ENCODE measurements at regions not wholly inside any gene's neighbourhood (a gene's known extent, or its start where the extent isn't known, plus 50 kb on each side); places are given as distances from the start of the nearest gene placed in this dataset.

DNA sequence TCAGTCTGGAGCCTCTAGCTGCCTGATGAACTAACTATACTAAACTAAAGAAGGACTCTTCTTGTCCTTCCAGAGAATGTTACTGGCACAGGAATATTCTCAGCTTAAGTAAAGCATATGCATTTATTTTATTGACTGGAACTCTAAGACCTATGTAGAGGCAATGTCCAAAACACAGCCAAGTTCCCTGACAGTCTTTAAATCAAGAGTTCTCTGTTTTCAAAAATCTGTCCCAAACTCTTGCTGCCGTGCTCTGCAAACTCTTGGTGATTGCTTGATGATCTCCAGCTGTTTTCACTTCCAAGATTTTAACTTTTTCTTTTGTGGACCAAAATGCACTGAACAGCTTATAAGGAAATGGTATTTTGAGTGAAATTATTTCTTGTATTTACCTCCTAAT is 67.5 kb upstream of the DAAM1 start:
- no peaks in the 10 kb centered on the region for H3K36me3 Mint-ChIP-seq (ENCODE audit: insufficient read depth, unreplicated experiment)
- no peak overlapping the region for H3K4me3 ChIP-seq (ENCODE audit: low read depth, low read length)
- H3K9me3 Mint-ChIP-seq (ENCODE audit: unreplicated experiment): no peaks in the 10 kb centered on the region
- intact Hi-C loops (cut with micrococcal nuclease; ENCODE audit: unreplicated experiment): no loop called here
- no TSS peak for BruUV-seq (replicated peaks)
- no peak overlapping the region for H3K27ac Mint-ChIP-seq (ENCODE audit: unreplicated experiment)
- H3K27me3 ChIP-seq (replicated peaks; ENCODE audit: control insufficient read depth, insufficient read depth, low read length): no peaks in the 10 kb centered on the region
- H3K4me3 Mint-ChIP-seq (ENCODE audit: unreplicated experiment): no peak overlapping the region
- peaks cover 2% of the 10 kb centered on the region for H3K27me3 Mint-ChIP-seq (ENCODE audit: insufficient read depth, unreplicated experiment)
- H3K4me1 ChIP-seq: peaks cover 17% of the 10 kb centered on the region; the same call in 1 of the 2 replicates
- DNase-seq: no peak
- TF ChIP-seq, protein P1, sequence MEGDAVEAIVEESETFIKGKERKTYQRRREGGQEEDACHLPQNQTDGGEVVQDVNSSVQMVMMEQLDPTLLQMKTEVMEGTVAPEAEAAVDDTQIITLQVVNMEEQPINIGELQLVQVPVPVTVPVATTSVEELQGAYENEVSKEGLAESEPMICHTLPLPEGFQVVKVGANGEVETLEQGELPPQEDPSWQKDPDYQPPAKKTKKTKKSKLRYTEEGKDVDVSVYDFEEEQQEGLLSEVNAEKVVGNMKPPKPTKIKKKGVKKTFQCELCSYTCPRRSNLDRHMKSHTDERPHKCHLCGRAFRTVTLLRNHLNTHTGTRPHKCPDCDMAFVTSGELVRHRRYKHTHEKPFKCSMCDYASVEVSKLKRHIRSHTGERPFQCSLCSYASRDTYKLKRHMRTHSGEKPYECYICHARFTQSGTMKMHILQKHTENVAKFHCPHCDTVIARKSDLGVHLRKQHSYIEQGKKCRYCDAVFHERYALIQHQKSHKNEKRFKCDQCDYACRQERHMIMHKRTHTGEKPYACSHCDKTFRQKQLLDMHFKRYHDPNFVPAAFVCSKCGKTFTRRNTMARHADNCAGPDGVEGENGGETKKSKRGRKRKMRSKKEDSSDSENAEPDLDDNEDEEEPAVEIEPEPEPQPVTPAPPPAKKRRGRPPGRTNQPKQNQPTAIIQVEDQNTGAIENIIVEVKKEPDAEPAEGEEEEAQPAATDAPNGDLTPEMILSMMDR (IDR thresholded peaks at IDR 0.05; ENCODE audit: insufficient read depth in 1 of 2, low read depth in 1 of 2, low read length in 1 of 2, severe bottlenecking in 1 of 2, unreplicated experiment in 1 of 2): no peak
- no peaks in the 10 kb centered on the region for H3K9me3 ChIP-seq
- CTCF ChIA-PET: interaction anchor here (0.6 to 1.2 kb wide), 2 partner anchors 9 to 619 kb away, joined by 3 read pairs; no protein-coding TSS in a partner anchor
- POLR2A ChIA-PET: no interaction called here
- peaks cover 11% of the 10 kb centered on the region for H3K4me1 Mint-ChIP-seq (ENCODE audit: low read depth, unreplicated experiment)
- no peaks in the 10 kb centered on the region for H3K36me3 ChIP-seq (ENCODE audit: control insufficient read depth, insufficient read depth, low read length)

DNA sequence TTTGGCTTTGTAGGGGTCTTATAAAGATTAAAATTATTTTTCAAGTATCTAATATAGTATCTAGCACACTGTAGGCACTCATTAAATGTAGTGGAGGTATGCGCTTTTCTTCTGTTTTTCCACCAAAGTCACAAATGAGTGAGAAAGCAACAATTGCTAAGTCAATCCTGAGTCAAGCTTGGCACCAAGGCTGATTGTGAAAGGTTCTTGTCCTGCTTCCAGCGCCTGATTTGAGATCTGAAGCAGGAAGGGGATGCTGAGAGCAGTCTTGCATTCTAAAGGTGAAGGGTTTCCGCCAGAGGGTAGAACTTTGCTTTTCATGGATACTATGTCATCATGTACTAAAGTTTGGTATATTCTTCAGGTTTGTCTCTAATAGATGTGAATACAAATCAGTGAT is 64.9 kb upstream of the DAAM1 start:
- BruUV-seq (replicated peaks): no TSS peak
- intact Hi-C loops (cut with micrococcal nuclease; ENCODE audit: unreplicated experiment): no loop called here
- POLR2A ChIA-PET: no interaction called here
- H3K9me3 Mint-ChIP-seq (ENCODE audit: unreplicated experiment): no peaks in the 10 kb centered on the region
- H3K27me3 ChIP-seq (replicated peaks; ENCODE audit: control insufficient read depth, insufficient read depth, low read length): no peaks in the 10 kb centered on the region
- TF ChIP-seq, protein P1 (IDR thresholded peaks at IDR 0.05; ENCODE audit: insufficient read depth in 1 of 2, low read depth in 1 of 2, low read length in 1 of 2, severe bottlenecking in 1 of 2, unreplicated experiment in 1 of 2): no peak
- no peaks in the 10 kb centered on the region for H3K9me3 ChIP-seq
- no peaks in the 10 kb centered on the region for H3K36me3 ChIP-seq (ENCODE audit: control insufficient read depth, insufficient read depth, low read length)
- H3K4me3 Mint-ChIP-seq (ENCODE audit: unreplicated experiment): no peak overlapping the region
- H3K4me1 Mint-ChIP-seq (ENCODE audit: low read depth, unreplicated experiment): no peaks in the 10 kb centered on the region
- H3K27me3 Mint-ChIP-seq (ENCODE audit: insufficient read depth, unreplicated experiment): peaks cover 2% of the 10 kb centered on the region
- no peak overlapping the region for H3K27ac Mint-ChIP-seq (ENCODE audit: unreplicated experiment)
- no peaks in the 10 kb centered on the region for H3K4me1 ChIP-seq
- CTCF ChIA-PET: interaction anchor here (1.2 kb wide), 1 partner anchor 95 kb away, joined by 6 read pairs; no protein-coding TSS in a partner anchor
- no peak overlapping the region for H3K4me3 ChIP-seq (ENCODE audit: low read depth, low read length)
- no peaks in the 10 kb centered on the region for H3K36me3 Mint-ChIP-seq (ENCODE audit: insufficient read depth, unreplicated experiment)
- DNase-seq: no peak

DNA sequence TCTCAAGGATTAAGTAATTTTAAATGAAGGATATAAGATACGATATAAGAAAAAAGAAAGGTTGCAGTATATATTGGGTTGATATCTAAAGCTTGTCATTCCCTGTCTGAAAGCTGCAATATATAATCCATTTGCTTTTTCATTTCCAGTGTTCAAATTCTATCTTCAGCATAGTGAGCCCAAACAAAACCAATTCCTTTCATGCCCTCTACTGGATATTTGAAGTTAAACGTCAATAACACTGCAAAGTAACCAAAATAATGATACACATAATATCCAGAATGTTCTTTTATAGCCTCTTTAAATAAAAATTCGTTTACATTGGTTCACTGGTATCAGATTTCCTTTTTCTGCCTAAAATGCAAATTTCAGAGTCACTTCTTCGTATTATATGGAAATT is 64.5 kb upstream of the DAAM1 start:
- DNase-seq: no peak
- H3K4me1 Mint-ChIP-seq (ENCODE audit: low read depth, unreplicated experiment): no peaks in the 10 kb centered on the region
- CTCF ChIA-PET: interaction anchor here (1.2 kb wide), 1 partner anchor 95 kb away, joined by 6 read pairs; no protein-coding TSS in a partner anchor
- Histone ChIP-seq H3K9me3 (no peaks in the 10 kb centered on the region), H3K4me3 (ENCODE audit: low read depth, low read length) (no peak overlapping the region), H3K36me3 (ENCODE audit: control insufficient read depth, insufficient read depth, low read length) (no peaks in the 10 kb centered on the region), H3K27me3 (replicated peaks; ENCODE audit: control insufficient read depth, insufficient read depth, low read length) (no peaks in the 10 kb centered on the region), H3K4me1 (no peaks in the 10 kb centered on the region)
- no peaks in the 10 kb centered on the region for H3K36me3 Mint-ChIP-seq (ENCODE audit: insufficient read depth, unreplicated experiment)
- POLR2A ChIA-PET: no interaction called here
- H3K9me3 Mint-ChIP-seq (ENCODE audit: unreplicated experiment): no peaks in the 10 kb centered on the region
- H3K4me3 Mint-ChIP-seq (ENCODE audit: unreplicated experiment): no peak overlapping the region
- H3K27me3 Mint-ChIP-seq (ENCODE audit: insufficient read depth, unreplicated experiment): peaks cover 2% of the 10 kb centered on the region
- no TSS peak for BruUV-seq (replicated peaks)
- intact Hi-C loops (cut with micrococcal nuclease; ENCODE audit: unreplicated experiment): loop anchor here (1.0 to 2.0 kb wide), 2 partner anchors 96 to 623 kb away; no protein-coding TSS in a partner anchor
- TF ChIP-seq, protein P1 (IDR thresholded peaks at IDR 0.05; ENCODE audit: insufficient read depth in 1 of 2, low read depth in 1 of 2, low read length in 1 of 2, severe bottlenecking in 1 of 2, unreplicated experiment in 1 of 2): peak in 1 of 2 experiments; percentile 31
- no peak overlapping the region for H3K27ac Mint-ChIP-seq (ENCODE audit: unreplicated experiment)
